ENCODE measurements at regions not wholly inside any gene's neighbourhood (a gene's known extent, or its start where the extent isn't known, plus 50 kb on each side); places are given as distances from the start of the nearest gene placed in this dataset.

GRCh38 chr9:11933926-11934325 lies 759.3 kb upstream of the TYRP1 start:
- Mint-ChIP-seq H3K36me3 (ENCODE audit: low read depth) (no peaks in the 10 kb centered on the region), H3K4me3 (ENCODE audit: unreplicated experiment) (no peak overlapping the region)

GRCh38 chr9:11946531-11946930 lies 746.7 kb upstream of the TYRP1 start:
- Mint-ChIP-seq H3K4me1 (ENCODE audit: low read depth) (peaks cover 9% of the 10 kb centered on the region), H3K27ac (ENCODE audit: unreplicated experiment) (peak overlapping the region; percentile 39), H3K36me3 (ENCODE audit: low read depth) (peaks cover 4% of the 10 kb centered on the region), H3K27me3 (ENCODE audit: low read depth) (no peaks in the 10 kb centered on the region), H3K4me3 (ENCODE audit: unreplicated experiment) (no peak overlapping the region), H3K9me3 (ENCODE audit: low read depth) (peaks cover 35% of the 10 kb centered on the region)
- DNase-seq (ENCODE audit: low spot score) = no peak
- no peak for TF ChIP-seq CTCF (IDR thresholded peaks at IDR 0.05)

More at GRCh38 chr9:11933926-11934325, 759.3 kb upstream of the TYRP1 start:
- peak overlapping the region; percentile 84 for H3K27ac Mint-ChIP-seq (ENCODE audit: unreplicated experiment)
- peaks cover 18% of the 10 kb centered on the region for H3K4me1 Mint-ChIP-seq (ENCODE audit: low read depth)
- H3K27me3 Mint-ChIP-seq (ENCODE audit: low read depth) = no peaks in the 10 kb centered on the region
- no peak for TF ChIP-seq CTCF (IDR thresholded peaks at IDR 0.05)
- no peak for DNase-seq (ENCODE audit: low spot score)
- H3K9me3 Mint-ChIP-seq (ENCODE audit: low read depth) = no peaks in the 10 kb centered on the region

GRCh38 chr9:11962327-11962726 lies 730.9 kb upstream of the TYRP1 start:
- Mint-ChIP-seq H3K27me3 (ENCODE audit: low read depth) (peaks cover 10% of the 10 kb centered on the region), H3K4me1 (ENCODE audit: low read depth) (peaks cover 9% of the 10 kb centered on the region), H3K4me3 (ENCODE audit: unreplicated experiment) (no peak overlapping the region), H3K36me3 (ENCODE audit: low read depth) (peaks cover 2% of the 10 kb centered on the region), H3K9me3 (ENCODE audit: low read depth) (peaks cover 14% of the 10 kb centered on the region), H3K27ac (ENCODE audit: unreplicated experiment) (no peak overlapping the region)
- no peak for TF ChIP-seq CTCF (IDR thresholded peaks at IDR 0.05)
- DNase-seq (ENCODE audit: low spot score) = no peak

GRCh38 chr9:11966786-11967185 lies 726.4 kb upstream of the TYRP1 start:
- no peak overlapping the region for H3K4me3 Mint-ChIP-seq (ENCODE audit: unreplicated experiment)
- H3K27me3 Mint-ChIP-seq (ENCODE audit: low read depth) = peaks cover 8% of the 10 kb centered on the region
- no peaks in the 10 kb centered on the region for H3K9me3 Mint-ChIP-seq (ENCODE audit: low read depth)
- TF ChIP-seq CTCF (IDR thresholded peaks at IDR 0.05) = no peak
- peaks cover 15% of the 10 kb centered on the region for H3K4me1 Mint-ChIP-seq (ENCODE audit: low read depth)
- DNase-seq (ENCODE audit: low spot score) = no peak
- H3K36me3 Mint-ChIP-seq (ENCODE audit: low read depth) = no peaks in the 10 kb centered on the region
- H3K27ac Mint-ChIP-seq (ENCODE audit: unreplicated experiment) = no peak overlapping the region

- Mint-ChIP-seq H3K36me3 (ENCODE audit: low read depth) (no peaks in the 10 kb centered on the region), H3K27me3 (ENCODE audit: low read depth) (peaks cover 6% of the 10 kb centered on the region), H3K9me3 (ENCODE audit: low read depth) (no peaks in the 10 kb centered on the region), H3K4me3 (ENCODE audit: unreplicated experiment) (no peak overlapping the region), H3K4me1 (ENCODE audit: low read depth) (peaks cover 22% of the 10 kb centered on the region), H3K27ac (ENCODE audit: unreplicated experiment) (no peak overlapping the region)
- no peak for TF ChIP-seq CTCF (IDR thresholded peaks at IDR 0.05)
- DNase-seq (ENCODE audit: low spot score) = no peak
These were observed 724.6 kb upstream of the TYRP1 start for GRCh38 chr9:11968631-11969030.

All from chondrocyte (in vitro differentiated cells).